CD4-positive, alpha-beta T cell treated with Interleukin-17A for 1 hour (primary cell): ENCODE measurements at regions not wholly inside any gene's neighbourhood (a gene's known extent, or its start where the extent isn't known, plus 50 kb on each side); places are given as distances from the start of the nearest gene placed in this dataset.
"Not testable (repeated sequence)": the region's sequence is repeated elsewhere in the genome, so short reads cannot be mapped to it uniquely, and the experiment has no call there.

ENCODE experiments used
- DNase-seq: peaks from one replicate; pipeline ENCODE4 v3.0.0-alpha.2; 2020

DNA sequence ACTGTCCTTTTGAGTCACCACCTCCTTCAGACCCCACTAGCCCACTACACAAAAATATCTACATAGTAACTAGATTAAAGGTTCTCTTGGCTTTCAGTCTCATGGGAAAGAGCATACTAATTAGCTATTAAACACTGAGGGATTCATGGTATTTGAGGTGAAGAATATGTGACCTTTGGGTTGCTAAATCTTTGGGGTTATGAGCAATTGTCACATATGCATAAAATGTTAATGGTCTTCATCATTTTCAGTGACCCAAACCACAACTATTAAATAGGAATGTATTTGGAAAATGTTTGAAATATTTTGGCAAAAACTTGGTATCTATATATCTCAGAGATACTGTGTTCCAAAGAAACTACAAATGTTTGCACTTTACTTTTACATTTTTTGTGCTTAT is 365.1 kb downstream of the MAGEB5 start:
- no peak for DNase-seq

GRCh38 chrX:26580021-26580420 is 364.1 kb downstream of the MAGEB5 start:
- no peak for DNase-seq

DNA sequence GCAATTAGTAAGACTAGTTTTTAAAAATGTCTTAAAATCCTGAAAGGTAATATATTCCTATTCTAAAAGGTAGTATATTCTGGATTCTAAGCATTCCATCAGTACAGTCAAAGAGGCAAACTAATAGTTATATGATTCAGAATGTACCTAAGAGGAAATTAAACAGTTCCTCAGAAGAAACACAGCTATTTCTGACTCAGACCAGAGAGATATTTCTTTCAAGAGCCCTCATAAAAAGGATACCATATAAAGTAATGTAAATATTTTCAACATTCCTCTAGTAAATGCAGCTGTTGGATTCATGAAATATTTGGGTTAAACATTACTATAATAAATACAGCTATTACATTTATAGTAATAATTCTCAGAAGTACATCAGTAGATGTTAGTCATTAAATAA is 358.3 kb downstream of the MAGEB5 start:
- no peak for DNase-seq

DNA sequence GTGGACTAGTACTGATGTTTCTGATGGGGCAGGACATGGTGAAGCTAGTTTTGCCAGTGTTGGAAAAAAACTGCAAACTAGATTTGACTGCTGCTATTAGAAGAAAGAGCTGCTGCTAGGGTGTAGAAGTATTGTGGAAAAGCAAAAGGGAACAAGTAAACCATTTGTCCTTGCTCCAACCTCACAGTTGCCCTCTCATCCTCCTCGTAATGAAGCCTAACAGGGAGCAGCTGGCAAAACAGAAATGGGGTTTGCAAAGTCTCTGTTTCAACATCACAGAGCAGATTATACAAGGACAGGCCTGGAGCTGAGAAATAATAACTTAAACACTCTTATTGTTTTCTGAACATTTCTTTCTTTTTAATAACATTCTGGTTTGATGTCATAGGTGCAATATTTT is 346.2 kb downstream of the MAGEB5 start:
- no peak for DNase-seq

GRCh38 chrX:26559855-26560254 is 343.9 kb downstream of the MAGEB5 start:
- no peak for DNase-seq

GRCh38 chrX:26558719-26559386 is 342.9 kb downstream of the MAGEB5 start:
- DNase-seq, result no peak

- no peak for DNase-seq
These were observed 341.8 kb downstream of the MAGEB5 start for GRCh38 chrX:26557691-26558321.

GRCh38 chrX:26525768-26526167 is 309.8 kb downstream of the MAGEB5 start:
- DNase-seq, result not testable (repeated sequence)

DNA sequence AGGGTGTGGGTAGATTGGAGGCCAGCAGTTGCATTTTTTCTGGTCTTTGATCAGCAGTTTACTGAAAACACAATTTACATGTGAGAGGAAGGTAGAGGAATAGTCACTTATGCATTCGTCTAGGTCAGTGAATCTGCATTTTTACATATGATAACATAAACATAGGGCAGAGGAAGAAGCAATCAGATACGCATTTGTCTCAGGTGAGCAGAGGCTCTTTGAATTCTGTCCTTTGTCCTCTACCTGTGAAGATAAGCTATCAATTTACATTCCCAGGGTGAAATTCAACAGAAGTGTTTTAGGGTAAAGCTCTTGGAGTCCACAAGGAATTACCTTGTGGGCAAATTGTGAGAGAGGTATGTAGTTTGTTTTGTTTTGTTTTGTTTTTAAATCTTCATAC is 306.5 kb downstream of the MAGEB5 start:
- no peak for DNase-seq

GRCh38 chrX:26511589-26512363 is 295.8 kb downstream of the MAGEB5 start:
- DNase-seq, result no peak

- DNase-seq, result no peak
These were observed 255.0 kb downstream of the MAGEB5 start for GRCh38 chrX:26470941-26471340.

DNA sequence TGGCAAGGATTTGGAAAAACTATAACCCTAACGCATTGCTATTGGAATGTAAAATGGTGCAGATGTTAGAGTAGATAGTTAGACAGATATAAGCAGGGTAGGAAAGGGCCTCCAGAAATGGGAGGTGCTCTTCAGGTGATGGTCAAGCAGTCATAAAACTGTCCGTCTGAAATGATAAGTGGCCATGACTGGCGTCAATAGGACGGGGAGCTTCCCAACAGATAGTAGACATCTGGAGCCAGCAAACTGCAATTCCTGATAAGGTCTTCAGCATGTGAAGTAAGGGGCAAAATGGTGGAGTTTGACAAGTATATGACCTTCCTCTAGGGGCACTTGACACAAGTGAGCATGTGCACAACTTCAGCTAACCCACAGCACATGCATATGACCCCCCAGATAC is 250.4 kb downstream of the MAGEB5 start:
- DNase-seq, result no peak

DNA sequence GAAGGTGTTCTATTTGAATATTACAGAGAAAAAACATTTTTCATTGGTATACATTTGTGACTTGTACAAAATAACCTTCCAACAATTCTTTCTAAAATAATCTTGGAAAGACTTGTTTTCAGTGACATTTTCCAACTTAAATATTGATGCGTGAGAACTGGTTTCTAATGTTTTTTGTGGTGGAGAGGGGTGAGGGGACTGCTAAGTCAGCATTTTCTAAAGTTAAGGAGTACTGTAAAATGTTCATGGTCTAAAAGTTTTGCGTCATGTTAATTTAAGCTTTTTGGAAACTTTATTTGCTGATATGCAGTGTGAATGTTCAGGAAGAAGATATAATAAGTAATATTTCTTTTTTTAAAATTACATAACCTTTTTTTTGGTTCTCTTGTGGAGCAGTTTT is 229.3 kb downstream of the MAGEB5 start:
- no peak for DNase-seq

DNA sequence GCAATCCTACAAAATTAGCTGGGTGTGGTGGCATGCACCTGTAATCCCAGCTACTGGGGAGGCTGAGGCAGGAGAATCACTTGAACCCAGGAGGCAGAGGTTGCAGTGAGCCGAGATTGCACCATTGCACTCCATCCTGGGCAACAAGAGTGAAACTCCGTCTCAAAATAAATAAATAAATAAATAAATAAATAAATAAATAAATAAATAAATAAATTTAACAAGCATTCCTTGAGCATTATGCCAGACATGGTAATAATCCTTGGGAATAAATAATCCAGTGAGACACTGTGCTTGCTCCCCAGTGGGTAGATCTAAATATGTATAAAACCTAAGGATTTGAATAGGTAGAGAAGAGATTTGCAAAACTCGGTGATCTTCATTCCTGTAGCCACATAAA is 228.4 kb downstream of the MAGEB5 start:
- not testable (repeated sequence) for DNase-seq

- DNase-seq, result no peak
These were observed 226.4 kb downstream of the MAGEB5 start for GRCh38 chrX:26442340-26442739.

GRCh38 chrX:26414534-26414933 is 198.6 kb downstream of the MAGEB5 start:
- DNase-seq, result no peak

DNA sequence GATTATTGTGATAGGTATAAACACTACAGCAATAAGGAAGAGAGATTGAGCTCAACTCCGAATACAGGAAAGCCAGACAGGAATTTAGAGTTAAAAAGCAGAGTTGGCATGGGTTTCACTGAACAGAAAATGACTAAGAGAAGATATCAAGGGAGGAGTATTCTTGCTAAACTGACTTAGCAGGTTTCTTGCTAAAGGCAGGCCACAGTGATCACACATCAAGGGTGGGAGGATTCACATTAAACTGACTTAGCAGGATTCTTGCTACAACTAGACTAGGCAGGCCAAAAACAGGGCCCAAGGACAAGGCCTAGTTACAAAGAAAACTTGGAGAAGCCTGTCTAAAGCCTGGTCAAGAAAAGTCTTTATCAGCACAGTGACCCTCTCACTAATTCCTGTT is 195.1 kb downstream of the MAGEB5 start:
- DNase-seq, result no peak

DNA sequence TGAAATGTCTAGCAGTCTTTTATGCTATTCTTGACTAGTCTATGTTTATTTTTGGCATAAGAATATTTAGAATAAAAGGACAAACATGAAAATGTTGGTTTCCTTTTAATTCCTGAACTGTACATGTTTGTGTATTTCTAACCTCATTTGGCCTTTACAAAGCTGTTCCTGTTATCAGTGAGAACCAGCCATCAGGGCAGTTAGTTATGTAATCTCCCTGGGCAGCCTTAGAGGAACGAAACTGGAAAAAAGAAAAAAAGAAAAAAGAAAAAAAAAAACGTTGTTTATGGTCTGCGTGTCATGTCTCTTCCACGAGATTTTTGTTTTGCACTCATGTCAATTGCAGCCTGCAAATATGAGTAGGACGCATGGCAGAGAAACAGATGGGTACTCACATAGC is 193.7 kb downstream of the MAGEB5 start:
- DNase-seq, result no peak

GRCh38 chrX:26387906-26388305 is 171.9 kb downstream of the MAGEB5 start:
- no peak for DNase-seq

DNA sequence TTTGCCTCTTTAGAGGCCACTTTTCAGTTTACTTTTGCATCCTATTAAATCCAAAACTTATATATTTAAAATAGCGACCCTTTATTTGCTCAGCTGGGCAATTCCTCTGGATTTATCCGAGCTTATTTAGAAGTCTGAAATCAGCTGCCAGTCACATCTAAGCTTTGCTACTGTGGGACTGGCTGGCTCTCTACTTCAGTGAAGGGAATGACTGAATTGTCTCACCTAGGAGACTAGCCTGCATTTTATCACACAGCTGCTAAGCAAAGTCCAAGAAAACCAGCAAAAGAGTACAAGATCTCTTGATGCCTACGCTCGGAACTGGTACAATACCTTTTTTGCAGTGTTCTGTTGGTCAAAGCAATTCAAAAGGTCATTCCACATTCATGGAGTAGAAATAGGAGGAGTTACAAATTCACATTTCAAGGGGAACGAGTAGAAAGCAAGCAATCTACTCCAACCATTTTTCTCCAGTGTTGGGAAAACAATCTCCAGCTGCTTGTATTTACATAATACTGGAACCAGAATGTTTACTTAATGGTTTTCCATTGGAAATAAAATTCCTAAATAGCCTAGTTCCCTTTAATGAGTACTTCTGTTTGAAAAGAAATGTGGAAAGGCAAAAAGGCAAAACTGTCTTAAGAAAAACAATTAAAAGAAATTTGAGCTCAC is 160.2 kb downstream of the MAGEB5 start:
- DNase-seq, result no peak

- no peak for DNase-seq
These were observed 159.4 kb downstream of the MAGEB5 start for GRCh38 chrX:26375346-26375745.

GRCh38 chrX:26373829-26374228 is 157.9 kb downstream of the MAGEB5 start:
- DNase-seq, result no peak

- no peak for DNase-seq
These were observed 137.0 kb downstream of the MAGEB5 start for GRCh38 chrX:26352891-26353430.
